Sciatic nerve (tissue), 2 donors: ENCODE measurements at regions not wholly inside any gene's neighbourhood (a gene's known extent, or its start where the extent isn't known, plus 50 kb on each side); places are given as distances from the start of the nearest gene placed in this dataset.
"Not testable (repeated sequence)": the region's sequence is repeated elsewhere in the genome, so short reads cannot be mapped to it uniquely, and the experiment has no call there.

Experiments used
- ATAC-seq: fragments of 200-7000 bp; cut with Tn5 transposase; one replicate; pipeline ENCODE4 v1.9.1; 2020; ENCODE audit warnings: mild to moderate bottlenecking, moderate library complexity
- DNase-seq: peaks from one replicate; pipeline ENCODE4 v3.0.0-alpha.2; 2020; ENCODE audit warnings: low spot score
- intact Hi-C: fragments of 100-400 bp; cut with DNase I; formaldehyde crosslinking; loops from one replicate; pipeline ENCODE4 v1.14.2; 2022
- donor health status: DM: no; HTN: no; CAD: no.
- donor health status: DM: no; HTN: no; CAD: no.

GRCh38 chr4:87716371-87717265, 66.5 kb downstream of the DMP1 start:
- intact Hi-C loops = no loop called here
- ATAC-seq (peak; percentile 97), DNase-seq (no peak)

DNA sequence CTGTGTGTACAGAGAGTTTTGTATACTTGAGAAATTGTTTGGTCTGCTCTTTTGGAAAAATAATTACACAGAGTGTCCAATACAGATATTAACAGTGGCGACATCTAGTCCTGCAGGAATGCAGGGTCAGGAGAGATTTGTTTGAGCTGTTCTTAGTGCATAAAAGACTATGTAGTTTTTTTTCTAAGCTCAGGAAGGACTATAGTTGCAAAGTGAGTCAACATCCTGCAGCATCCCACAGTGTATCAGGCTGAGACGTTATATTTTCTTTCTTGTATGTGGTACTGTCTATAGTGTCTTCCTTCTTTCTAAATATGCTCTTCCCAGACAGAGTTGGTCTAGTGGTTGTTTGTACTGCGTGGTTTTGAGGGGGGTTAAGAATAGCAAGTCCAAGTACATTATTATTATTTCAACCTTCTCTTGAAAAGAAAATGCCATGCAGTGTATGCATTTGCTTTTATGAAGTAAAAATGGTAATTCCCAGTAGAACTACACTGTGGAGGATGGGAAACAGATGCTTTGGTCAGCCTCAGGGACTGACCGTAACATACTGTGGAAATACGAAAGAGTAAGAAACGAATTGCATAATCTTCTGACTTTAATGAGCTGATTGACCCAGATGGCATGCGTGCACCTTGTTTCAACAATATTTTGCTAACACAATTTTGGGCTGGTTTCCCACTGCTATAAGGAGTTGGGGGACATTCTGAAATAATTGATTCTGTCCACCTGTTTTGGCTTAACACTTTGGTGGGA, 67.4 kb downstream of the DMP1 start:
- intact Hi-C loops = no loop called here
- ATAC-seq = peak; percentile 89
- no peak for DNase-seq

DNA sequence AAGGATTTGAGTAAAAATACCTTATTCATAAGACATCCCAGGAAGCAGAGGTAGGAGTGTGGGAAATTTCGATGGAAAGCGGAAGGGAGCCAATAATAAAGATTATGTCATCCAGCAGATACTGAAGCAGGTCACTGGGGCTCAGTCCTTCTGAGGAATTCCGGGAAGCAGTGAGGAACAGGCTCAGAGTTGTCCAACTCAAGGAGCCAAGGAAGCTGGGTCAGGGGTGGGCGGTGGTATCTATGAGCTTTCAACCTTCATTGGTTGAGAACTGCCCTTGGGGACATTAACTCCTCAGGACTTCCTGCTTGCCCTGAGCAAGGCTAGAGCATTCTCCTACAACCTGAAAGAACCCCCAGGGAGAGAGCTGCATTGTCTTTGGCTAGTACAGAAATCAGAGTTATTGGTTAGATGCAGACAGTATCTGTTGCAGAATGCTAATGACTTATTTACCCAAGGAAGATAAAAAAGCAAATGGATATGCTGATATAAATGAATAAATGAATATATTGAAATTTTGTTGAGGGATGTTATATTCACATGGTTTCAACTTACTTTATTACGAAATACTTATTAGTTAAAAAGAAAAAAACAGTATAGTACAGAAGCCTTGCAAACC, 68.2 kb downstream of the DMP1 start:
- DNase-seq (no peak), ATAC-seq (peak; percentile 73)
- intact Hi-C loops = no loop called here

- intact Hi-C loops = no loop called here
- ATAC-seq = no peak
Measured at GRCh38 chr4:87720094-87720691, 70.1 kb downstream of the DMP1 start.

GRCh38 chr4:87725287-87725686, 74.1 kb upstream of the IBSP start:
- intact Hi-C loops, ATAC-seq, DNase-seq: not testable (repeated sequence)

More at GRCh38 chr4:87720094-87720691, 70.1 kb downstream of the DMP1 start:
- DNase-seq = no peak

DNA sequence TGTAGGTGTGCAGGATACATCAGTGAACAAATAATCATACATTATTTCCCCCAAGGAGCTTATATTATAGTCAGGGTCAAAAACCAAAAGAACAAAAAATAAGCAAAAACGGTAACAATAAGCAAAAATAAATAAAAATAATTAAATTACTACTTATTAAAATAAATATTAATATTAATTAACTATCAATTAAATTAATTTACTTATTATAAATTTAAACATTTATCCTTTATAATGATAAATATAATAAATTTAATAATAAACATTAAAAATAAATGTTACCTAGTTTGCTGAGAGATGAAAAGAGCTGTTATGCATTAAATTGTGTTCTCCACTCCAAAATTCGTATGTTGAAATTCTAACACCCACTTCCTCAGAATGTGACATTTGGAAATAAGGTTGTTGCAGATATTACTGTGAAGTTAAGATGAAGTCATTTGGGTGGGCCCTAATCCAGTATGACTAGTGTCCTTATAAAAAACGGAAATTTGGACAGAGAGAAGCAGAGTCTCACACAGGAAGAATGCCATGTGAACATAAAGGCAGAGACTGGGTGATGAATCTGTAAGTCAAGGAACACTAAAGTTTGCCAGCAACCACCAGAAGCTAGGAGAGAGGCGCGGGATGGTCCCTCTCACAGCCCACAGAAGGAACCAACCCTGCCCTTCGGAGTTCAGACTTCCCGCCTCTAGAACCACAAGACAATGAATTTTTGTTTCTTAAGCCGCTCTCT, 67.2 kb upstream of the IBSP start:
- DNase-seq (no peak), ATAC-seq (no peak)
- intact Hi-C loops = no loop called here

DNA sequence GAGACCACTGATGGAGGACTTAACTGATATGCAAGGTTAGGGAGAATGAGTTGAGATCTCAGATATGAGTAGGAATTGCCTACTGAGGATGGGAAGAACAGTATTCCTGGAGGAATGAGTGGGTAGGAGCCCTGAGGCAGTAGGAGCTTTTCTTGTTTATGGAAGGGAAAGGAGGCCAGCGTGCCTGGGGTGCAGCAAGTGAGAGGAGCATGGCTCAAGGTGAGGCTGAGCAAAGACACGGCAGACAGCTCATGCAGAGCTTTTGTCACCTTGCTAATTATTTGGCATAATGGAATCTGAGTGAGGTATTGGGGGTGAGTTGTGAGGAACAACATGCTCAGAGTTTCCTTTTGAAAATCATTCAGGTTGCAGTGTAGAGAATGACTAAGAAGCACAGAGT, 65.3 kb upstream of the IBSP start:
- DNase-seq (no peak), ATAC-seq (no peak)
- intact Hi-C loops = no loop called here

DNA sequence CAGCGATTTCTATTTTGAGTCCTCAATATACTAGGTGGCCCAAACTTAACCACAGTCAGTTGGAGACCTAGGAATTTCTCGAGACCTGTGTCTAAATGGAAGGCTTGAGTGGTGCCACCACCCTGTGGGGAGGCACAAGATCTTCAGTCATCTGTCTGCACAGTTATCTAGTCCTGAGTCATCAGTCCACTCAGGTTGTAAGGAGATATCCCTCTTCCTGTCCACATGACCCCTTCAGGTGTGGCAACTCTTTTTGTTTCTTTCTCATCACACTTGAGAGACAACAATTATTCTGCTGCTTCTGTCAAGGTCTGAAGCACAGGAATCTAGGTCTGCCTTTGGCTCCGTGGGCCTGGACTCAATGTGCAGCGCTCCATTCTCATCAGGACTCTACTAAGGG, 64.4 kb upstream of the IBSP start:
- intact Hi-C loops = no loop called here

DNA sequence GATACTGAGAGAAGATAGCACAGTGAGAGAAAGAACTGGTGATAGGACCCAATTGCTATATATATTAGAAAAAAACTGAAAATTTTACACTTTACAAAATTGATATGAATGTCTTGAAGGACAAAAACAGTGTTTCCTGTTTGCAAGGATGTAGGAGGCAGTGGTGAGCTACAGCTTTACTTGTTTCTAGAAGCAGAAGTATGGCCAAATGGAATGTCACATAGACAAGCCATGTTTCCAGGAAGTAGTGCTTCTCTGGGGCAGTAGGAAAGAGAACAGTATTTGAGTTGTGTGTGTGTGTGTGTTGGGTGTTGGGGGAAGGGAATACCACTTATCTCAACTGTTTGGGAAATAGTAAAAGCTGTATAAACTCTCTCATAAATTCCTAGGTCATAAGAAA, 60.9 kb upstream of the IBSP start:
- DNase-seq (no peak), ATAC-seq (no peak)
- intact Hi-C loops = no loop called here

More for the DNA sequence above, 64.4 kb upstream of the IBSP start:
- DNase-seq (no peak), ATAC-seq (no peak)

DNA sequence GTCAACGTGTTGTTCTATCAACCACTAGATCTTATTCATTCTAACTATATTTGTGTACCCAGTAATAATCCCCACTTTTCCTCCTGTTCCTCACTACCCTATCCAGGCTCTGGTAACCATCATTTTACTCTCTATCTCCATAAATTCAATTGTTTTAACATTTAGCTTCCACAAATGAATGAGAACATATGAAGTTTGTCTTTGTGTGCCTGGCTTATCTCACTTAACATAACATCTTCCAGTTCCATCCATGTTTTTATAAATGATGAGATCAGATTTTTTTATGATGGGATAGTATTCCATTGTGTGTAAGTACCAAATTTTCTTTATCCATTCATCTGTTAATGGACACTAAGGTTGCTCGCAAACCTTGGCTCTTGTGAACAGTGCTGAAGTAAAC, 59.9 kb upstream of the IBSP start:
- no peak for DNase-seq
- ATAC-seq = no peak

GRCh38 chr4:87745064-87745807, 54.1 kb upstream of the IBSP start:
- ATAC-seq (no peak), DNase-seq (no peak)
- intact Hi-C loops = no loop called here

More for the DNA sequence above, 59.9 kb upstream of the IBSP start:
- intact Hi-C loops = no loop called here

GRCh38 chr4:87746001-87746400, 53.4 kb upstream of the IBSP start:
- ATAC-seq = no peak
- no peak for DNase-seq
- intact Hi-C loops = no loop called here
